GM11168 (cell line): ENCODE measurements at regions not wholly inside any gene's neighbourhood (a gene's known extent, or its start where the extent isn't known, plus 50 kb on each side); places are given as distances from the start of the nearest gene placed in this dataset.
"Not testable (repeated sequence)": the region's sequence is repeated elsewhere in the genome, so short reads cannot be mapped to it uniquely, and the experiment has no call there.

Experiments used
- in situ Hi-C: fragments of 300-500 bp; cut with MboI; formaldehyde crosslinking; loops from one replicate; pipeline ENCODE4 v1.12.0; 2022; ENCODE audit warnings: low sequenced_read_pairs; ENCODE audit not compliant: unreplicated experiment

- in situ Hi-C loops, result no loop called here
Measured at GRCh38 chr1:116289193-116289592, 83.9 kb upstream of the ATP1A1 start.

GRCh38 chr1:116290085-116290705 lies 82.8 kb upstream of the ATP1A1 start:
- in situ Hi-C loops, result no loop called here

GRCh38 chr1:116291024-116291423 lies 82.0 kb upstream of the ATP1A1 start:
- in situ Hi-C loops, result no loop called here

- in situ Hi-C loops, result no loop called here
Measured at GRCh38 chr1:116292929-116293725, 79.9 kb upstream of the ATP1A1 start.

GRCh38 chr1:116297495-116298212 lies 75.4 kb upstream of the ATP1A1 start:
- in situ Hi-C loops, result no loop called here

DNA sequence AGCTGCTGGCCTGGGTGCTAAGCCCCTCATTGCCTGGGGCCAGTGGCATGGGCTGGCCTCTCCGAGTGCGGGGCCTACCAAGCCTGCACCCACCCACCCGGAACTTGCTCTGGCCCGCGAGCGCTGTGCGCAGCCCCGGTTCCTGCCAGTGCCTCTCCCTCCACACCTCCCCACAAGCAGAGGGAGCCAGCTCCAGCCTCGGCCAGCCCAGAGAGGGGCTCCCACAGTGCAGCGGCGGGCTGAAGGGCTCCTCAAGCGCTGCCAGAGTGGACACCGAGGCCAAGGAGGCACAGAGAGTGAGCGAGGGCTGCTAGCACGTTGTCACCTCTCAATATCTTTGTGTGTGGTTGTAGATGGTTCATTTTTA lies 74.8 kb upstream of the ATP1A1 start:
- in situ Hi-C loops, result not testable (repeated sequence)

DNA sequence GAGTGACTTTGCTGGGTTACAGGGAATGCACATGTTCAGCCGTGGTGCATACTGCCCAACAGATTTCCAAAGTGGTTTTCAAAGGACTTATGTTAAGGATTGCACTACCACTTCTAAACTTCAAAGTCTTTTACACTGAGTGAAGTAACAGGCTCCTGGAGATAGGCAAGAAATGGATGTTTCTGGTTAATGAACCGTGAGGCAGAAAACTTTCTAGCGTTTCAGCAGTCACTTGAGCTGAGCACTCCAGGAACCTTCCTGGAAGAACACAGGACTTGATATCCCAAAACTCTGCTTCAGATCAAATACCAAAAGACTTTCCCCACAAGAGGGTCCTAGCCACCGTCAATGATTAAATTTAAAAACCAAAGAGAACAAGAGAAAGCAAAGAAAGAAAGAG lies 74.3 kb upstream of the ATP1A1 start:
- in situ Hi-C loops, result no loop called here

DNA sequence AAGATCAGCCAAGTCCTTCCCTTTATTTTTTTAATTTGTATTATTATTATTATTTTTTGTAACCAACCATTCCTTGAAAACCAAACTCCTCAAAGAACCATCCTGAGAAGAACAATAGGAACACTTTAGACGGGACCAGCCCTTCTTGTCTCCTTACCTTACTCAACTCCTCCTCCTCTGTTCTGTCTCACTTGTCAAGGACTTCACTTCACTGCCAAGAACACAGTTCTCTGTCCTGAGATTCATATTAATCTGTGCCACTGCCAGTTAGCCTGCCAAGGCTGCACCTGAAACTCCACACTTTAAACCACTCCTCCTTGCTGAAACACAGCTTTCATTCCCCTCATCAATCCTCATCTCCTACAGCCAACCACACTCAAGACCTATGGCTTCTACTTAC lies 73.8 kb upstream of the ATP1A1 start:
- in situ Hi-C loops, result no loop called here

DNA sequence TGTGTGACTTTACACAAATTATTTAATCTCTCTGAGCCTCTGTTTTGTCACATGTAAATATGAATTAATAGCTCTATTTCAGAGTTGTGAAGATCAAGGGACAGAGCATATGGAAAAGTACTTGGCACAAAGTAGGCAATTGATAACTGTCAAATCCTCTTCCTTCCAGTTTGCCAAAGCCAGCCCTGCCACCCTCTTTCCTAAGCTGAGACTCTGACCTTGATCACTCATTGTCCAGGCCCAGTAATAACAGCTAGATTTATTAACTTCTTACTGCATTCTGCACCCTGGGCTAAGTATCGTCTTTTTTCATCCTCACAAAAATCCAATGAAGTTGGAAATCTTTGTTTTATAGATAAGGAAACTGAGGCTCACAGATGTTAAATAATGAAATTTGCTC lies 70.8 kb upstream of the ATP1A1 start:
- in situ Hi-C loops, result no loop called here

DNA sequence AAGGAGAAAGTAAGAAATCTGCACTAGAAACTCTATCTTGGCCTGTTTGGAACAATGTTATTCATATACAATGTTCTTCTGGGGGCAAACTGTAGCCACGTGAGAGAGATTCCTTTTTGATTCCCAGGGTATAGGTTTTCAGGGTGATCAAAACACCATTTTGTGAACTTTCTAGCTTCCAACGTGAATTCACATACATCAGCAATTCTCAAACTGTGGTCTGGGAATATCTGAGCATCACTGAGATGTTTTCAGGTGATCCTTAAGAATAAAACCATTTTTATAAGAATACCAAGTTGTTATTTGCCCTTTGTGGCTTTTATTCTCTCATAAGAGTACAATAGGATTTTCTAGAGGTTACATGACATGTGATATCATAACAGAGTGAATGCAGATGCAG lies 66.9 kb upstream of the ATP1A1 start:
- in situ Hi-C loops, result no loop called here

GRCh38 chr1:116306840-116307442 lies 66.1 kb upstream of the ATP1A1 start:
- in situ Hi-C loops, result no loop called here

- in situ Hi-C loops, result no loop called here
Measured at GRCh38 chr1:116308276-116308675, 64.8 kb upstream of the ATP1A1 start.

DNA sequence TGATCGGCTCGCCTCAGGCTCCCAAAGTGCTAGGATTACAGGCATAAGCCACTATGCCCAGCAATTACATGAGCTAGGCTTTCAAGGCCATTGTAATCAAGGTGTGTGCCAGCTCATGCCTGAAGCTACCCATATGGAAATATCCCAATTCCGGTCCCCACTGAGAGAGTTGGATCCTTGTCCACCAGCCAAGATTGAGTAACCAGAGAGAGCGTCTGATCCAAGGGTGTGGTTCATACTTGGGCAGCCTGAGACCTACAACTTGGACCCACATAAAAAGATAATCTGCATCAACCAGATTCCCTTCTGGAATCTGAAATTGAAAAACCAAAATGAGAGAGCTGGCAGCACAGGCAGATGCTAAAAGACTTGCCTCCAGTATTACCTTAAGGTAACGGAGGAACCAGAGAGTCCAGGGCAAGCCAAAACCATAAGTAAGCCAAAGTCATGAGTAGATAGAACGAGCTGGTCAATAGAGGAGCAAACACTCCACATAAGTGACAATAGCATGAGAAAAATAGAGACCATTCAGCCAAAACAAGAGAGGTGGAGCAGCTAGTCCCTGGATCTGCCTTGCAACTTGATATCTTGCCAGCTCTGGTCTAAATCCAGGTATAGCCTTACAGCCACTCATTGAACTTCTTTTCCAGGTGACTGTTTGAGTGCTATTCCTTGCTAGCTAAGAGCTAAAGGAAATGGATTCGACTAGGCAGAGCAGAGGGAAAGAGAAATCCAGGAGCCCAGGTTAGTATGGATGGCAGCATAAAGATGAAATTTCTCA lies 63.8 kb upstream of the ATP1A1 start:
- in situ Hi-C loops, result no loop called here

- in situ Hi-C loops, result no loop called here
Measured at GRCh38 chr1:116310180-116310579, 62.9 kb upstream of the ATP1A1 start.

DNA sequence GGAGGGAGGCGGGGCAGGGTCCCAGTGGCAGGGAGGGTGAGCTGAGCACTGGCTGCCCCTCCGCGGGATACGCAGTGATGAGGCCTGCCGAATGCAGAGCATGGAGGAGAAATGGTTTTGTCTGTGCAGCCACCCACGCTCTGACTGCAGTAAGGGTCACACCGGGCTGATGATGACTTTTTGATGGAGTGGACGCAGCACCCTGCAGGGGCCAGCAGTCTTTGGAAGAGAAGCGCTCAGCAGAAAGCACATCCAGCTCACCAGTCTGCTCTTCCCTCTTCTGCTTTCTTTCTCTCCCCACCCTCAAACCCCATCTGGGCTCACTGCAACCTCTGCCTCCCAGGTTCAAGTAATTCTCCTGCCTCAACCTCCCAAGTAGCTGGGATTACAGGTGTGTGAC lies 61.9 kb upstream of the ATP1A1 start:
- in situ Hi-C loops, result no loop called here

GRCh38 chr1:116311756-116312680 lies 61.0 kb upstream of the ATP1A1 start:
- in situ Hi-C loops, result no loop called here

DNA sequence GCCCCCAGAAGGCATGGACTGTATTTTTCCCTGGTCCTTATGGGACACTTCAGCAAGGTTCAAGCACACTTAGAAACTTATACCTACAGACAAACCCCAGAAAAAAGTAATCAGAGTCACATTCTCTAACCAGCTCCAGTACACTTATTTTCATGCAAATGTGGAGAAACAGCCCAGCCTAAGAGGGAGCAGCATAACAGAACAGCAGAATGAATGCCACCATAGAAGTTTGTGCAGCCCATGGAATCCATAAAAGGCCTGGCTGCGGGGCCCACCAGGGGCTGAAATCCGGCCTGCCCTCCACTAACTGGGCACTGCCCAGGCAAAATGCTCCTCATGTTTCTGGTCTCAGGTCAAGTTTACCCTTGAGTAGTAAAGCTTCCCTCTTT lies 60.4 kb upstream of the ATP1A1 start:
- in situ Hi-C loops, result no loop called here

DNA sequence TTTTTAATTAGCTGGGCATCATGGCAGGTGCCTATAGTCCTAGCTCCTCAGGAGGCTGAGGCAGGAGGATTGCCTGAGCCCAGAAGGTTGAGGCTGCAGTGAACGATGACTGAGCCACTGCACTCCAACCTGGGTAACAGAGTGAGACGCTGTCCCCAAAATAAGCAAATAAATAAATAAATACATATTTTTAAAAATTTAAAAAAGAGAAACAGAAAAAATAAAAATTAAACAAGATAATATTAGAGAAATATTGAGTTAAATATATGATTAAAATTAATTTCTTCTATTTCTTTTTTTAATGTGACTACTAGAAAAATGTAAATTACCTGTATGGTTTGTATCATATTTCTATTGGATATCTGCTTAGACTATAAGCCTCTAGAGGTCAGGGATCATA lies 59.3 kb upstream of the ATP1A1 start:
- in situ Hi-C loops, result no loop called here

DNA sequence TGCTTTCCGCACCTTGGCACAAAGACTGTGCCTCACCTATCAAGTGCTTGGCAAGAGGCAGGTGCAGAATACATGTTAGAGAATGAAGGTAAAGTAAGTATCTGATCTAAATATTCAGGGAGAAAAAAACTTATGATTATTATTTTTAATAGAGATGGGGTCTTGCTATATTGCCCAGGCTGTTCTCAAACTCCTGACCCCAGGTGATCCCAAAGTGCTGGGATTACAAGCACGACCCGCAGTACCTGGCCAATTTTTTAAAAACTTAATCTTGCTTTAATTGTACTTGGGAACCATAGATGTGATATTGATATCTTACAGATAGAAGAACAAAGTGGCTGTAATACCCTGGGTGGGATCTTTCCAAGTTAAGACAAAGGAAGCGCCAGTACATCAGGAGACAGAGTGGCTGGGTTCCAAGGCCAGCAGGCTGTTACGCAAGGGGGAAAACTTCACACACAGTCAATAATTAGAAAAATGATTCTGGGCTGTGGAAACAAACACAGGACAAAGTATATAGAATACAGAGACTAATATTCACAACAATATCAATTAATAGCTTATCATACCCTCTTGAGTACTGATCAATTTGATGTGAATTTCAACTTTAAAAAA lies 58.6 kb upstream of the ATP1A1 start:
- in situ Hi-C loops, result no loop called here
